ENCODE measurements at regions not wholly inside any gene's neighbourhood (a gene's known extent, or its start where the extent isn't known, plus 50 kb on each side); places are given as distances from the start of the nearest gene placed in this dataset.

DNA sequence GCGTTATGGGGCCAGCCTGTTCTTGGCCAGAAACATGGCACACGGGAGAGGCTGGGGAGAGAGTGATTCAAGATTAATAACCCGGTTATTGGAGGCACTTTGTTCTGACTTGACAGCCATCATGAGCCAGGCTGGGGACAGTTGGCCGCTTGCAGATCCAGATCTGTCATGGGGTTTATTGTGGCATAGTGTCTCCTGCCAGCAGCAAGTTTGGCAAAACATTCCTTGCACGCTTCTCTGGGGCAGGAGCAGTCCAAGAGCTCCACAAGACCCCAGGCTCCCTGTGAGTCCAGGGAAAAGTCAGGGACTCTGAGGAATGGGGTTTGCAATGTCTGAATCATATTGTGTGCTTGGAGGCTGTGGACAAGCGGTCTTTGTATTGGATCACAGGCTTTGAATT, 270.4 kb downstream of the MIAT start:
- TF ChIP-seq, protein P1, sequence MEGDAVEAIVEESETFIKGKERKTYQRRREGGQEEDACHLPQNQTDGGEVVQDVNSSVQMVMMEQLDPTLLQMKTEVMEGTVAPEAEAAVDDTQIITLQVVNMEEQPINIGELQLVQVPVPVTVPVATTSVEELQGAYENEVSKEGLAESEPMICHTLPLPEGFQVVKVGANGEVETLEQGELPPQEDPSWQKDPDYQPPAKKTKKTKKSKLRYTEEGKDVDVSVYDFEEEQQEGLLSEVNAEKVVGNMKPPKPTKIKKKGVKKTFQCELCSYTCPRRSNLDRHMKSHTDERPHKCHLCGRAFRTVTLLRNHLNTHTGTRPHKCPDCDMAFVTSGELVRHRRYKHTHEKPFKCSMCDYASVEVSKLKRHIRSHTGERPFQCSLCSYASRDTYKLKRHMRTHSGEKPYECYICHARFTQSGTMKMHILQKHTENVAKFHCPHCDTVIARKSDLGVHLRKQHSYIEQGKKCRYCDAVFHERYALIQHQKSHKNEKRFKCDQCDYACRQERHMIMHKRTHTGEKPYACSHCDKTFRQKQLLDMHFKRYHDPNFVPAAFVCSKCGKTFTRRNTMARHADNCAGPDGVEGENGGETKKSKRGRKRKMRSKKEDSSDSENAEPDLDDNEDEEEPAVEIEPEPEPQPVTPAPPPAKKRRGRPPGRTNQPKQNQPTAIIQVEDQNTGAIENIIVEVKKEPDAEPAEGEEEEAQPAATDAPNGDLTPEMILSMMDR (conservative IDR thresholded peaks at IDR 0.05; ENCODE audit: low read length) = no peak
- no peak for DNase-seq (ENCODE audit: low read depth)
- H3K4me3 ChIP-seq (ENCODE audit: low read length) = no peak overlapping the region

DNA sequence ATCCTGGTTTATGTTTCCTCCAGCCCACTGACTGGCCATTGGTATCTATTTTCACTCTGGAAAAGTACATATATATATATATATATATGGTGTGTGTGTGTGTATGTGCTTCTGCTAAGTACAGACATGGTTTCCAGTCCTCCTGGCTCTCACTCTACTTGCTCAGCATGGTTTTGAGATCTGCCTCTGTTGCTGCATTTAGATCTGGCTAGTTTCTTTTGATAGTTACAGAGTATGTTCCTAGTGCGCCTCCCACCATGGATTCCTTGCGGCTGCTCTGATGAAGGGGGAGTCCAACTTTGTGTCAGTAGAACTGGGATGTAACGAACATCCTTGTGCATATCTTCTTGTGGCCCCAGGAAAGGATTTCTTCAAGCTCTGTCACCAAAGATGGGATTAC, 274.1 kb downstream of the MIAT start:
- TF ChIP-seq, protein P1 (conservative IDR thresholded peaks at IDR 0.05; ENCODE audit: low read length) = no peak
- H3K4me3 ChIP-seq (ENCODE audit: low read length) = no peak overlapping the region
- DNase-seq (ENCODE audit: low read depth) = no peak

DNA sequence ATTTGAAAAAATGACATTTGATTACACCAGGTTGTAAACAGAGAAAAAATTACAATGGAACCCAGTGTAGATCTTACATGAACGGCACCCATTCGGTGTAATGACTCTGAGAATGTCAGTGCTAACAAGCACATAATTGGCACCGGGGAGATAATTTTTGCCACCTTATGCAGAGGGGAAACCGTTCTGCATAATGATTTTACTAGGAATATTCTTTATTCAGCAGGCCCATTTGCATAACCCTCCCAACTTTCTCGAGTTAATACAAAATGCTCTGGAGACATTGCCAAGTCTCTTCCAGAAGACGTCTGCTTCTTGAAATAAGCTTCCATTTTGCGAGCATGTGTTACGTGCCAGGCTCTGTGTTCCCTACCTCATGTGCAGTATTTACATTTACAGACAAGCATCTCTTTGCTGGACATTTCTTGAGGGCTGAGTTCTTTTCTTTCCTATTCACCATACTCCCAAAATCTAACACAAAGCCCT, 275.8 kb downstream of the MIAT start:
- TF ChIP-seq, protein P1 (conservative IDR thresholded peaks at IDR 0.05; ENCODE audit: low read length) = no peak
- DNase-seq (ENCODE audit: low read depth) = no peak
- no peak overlapping the region for H3K4me3 ChIP-seq (ENCODE audit: low read length)

DNA sequence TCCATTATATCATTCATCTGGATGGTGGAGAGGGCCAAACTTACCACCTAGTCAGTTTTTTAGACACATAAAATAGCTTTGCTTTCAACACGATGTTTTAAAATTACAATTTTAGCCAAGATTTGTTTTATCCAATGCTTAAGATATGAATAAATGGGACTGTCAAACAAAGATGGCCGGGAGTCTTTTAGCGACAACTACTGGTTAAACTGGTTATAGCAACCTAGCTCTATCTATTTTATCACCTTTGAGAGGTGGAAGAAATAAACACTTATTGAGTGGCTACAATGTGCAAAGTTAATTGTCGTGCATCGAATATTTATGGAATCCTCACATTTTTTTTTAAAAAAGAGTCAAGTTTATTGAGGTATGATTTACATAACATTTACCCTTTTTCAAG, 279.8 kb downstream of the MIAT start:
- TF ChIP-seq, protein P1 (conservative IDR thresholded peaks at IDR 0.05; ENCODE audit: low read length) = no peak; the same call in 1 of the 2 replicates
- DNase-seq (ENCODE audit: low read depth) = no peak
- H3K4me3 ChIP-seq (ENCODE audit: low read length) = no peak overlapping the region

DNA sequence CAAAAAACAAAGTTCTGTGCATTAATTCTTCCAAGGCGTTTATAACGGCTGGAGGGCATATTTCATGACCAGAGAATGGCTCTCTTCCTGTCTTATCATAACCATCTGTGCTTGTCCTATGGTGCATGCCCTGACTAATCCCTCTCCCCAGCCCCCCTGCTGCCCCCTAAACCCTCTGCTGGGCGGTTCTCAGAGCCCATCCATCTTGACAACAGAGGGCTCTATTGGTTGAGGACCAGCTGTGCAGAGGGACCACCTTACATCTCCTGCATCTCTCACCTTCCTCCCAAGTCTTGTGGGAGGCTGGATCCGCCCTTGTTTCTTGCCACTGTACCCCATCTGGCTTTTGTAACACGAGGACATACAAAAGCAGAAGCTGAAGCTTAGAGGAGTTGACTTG, 282.1 kb downstream of the MIAT start:
- TF ChIP-seq, protein P1 (conservative IDR thresholded peaks at IDR 0.05; ENCODE audit: low read length) = no peak
- no peak overlapping the region for H3K4me3 ChIP-seq (ENCODE audit: low read length)
- DNase-seq (ENCODE audit: low read depth) = no peak

DNA sequence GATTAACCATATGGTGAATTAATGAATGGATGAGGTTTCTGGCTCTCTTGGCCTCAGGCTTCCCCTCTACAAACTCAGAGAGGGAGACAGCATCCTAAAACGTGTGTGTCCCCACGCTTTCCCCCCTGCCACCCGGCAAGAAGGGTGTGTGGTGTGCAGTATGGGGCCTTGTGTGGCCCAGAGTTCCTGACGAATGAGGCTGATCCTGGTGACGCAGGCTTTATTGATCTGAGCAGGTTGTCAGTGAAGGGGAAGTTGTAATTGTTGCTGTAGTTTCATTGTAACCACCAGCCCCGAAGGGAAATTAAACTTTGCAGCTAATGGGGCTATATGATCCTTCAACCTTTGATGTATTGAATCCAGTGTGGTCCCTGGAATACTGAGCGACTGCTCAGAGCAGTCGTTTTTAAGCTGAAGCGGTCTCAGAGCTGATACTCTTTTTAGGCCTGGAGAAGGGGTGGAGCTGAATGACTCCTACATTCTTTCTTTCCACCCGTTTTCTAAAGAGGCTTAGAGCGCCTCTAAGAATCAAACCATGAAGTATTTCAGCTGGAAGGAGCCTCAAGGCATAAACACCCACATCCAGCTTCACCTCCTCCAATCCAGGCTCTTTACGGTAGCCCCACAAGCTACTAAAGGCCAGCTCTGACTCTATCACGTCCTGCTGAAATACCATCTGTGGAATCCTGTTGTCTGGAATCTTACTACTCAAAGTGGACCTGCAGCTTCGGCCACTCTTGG, 284.7 kb downstream of the MIAT start:
- DNase-seq (ENCODE audit: low read depth) = no peak
- TF ChIP-seq, protein P1 (conservative IDR thresholded peaks at IDR 0.05; ENCODE audit: low read length) = no peak
- no peak overlapping the region for H3K4me3 ChIP-seq (ENCODE audit: low read length)

DNA sequence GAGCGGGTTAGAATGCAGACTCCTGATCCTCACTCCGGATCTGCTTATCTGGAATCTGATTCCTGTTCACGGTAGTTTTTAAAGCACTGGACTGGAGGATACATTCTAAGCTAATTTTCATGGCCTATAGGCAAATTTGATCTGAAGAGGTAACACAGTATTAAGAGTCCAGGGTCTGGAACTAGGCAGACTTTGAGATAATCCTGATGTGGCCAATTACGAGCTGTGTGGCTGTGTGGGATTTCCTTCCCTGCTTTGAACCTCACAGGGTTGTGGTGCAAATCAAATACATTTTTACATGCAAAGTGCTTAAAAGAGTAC, 285.2 kb downstream of the MIAT start:
- no peak for DNase-seq (ENCODE audit: low read depth)
- TF ChIP-seq, protein P1 (conservative IDR thresholded peaks at IDR 0.05; ENCODE audit: low read length) = no peak
- H3K4me3 ChIP-seq (ENCODE audit: low read length) = no peak overlapping the region

All from AG10803 (cell line).